Neuronal stem cell (in vitro differentiated cells): ENCODE measurements at regions not wholly inside any gene's neighbourhood (a gene's known extent, or its start where the extent isn't known, plus 50 kb on each side); places are given as distances from the start of the nearest gene placed in this dataset.
"Not testable (repeated sequence)": the region's sequence is repeated elsewhere in the genome, so short reads cannot be mapped to it uniquely, and the experiment has no call there.

Source experiments
- DNase-seq: peaks from one replicate; pipeline ENCODE4 v3.0.0-alpha.2; 2013; ENCODE audit warnings: low spot score
- H2AFZ ChIP-seq: one replicate; pipeline ENCODE4 v1.6.1; 2013; ENCODE audit warnings: mild to moderate bottlenecking, low read length, inconsistent platforms
- H2AK5ac ChIP-seq: 2 replicates; pipeline ENCODE4 v1.6.1; 2013; ENCODE audit warnings: low read depth, mild to moderate bottlenecking, inconsistent platforms, low read length, moderate library complexity, mixed read lengths
- H2BK120ac ChIP-seq: 2 replicates; pipeline ENCODE4 v1.6.1; 2013; ENCODE audit warnings: low read depth, mild to moderate bottlenecking, inconsistent platforms, low read length, moderate library complexity, mixed read lengths
- H2BK12ac ChIP-seq: one replicate; pipeline ENCODE4 v1.6.1; 2013; ENCODE audit warnings: low read length, inconsistent platforms
- H2BK15ac ChIP-seq: 2 replicates; pipeline ENCODE4 v1.6.1; 2013; ENCODE audit warnings: mild to moderate bottlenecking, low read length, inconsistent platforms, mixed read lengths
- H2BK5ac ChIP-seq: one replicate; pipeline ENCODE4 v1.6.1; 2013; ENCODE audit warnings: inconsistent platforms, mild to moderate bottlenecking, low read length, moderate library complexity
- H3K14ac ChIP-seq: one replicate; pipeline ENCODE4 v1.6.1; 2013; ENCODE audit warnings: low read length, inconsistent platforms
- H3K18ac ChIP-seq: 2 replicates; pipeline ENCODE4 v1.6.1; 2013; ENCODE audit warnings: low read length, inconsistent platforms
- H3K23ac ChIP-seq: 2 replicates; pipeline ENCODE4 v1.6.1; 2013; ENCODE audit warnings: low read depth, mild to moderate bottlenecking, mixed read lengths, low read length, inconsistent platforms; ENCODE audit not compliant: poor library complexity
- H3K27ac ChIP-seq: replicated peaks from 3 replicates; pipeline ENCODE4 v1.5.1; 2013; ENCODE audit warnings: low read length, inconsistent platforms
- H3K27me3 ChIP-seq, 3 experiments: 2 replicates each; pipeline ENCODE4 v1.6.1; 2013; ENCODE audit warnings: low read length in 3 of 3, mild to moderate bottlenecking in 2 of 3, inconsistent platforms in 1 of 3, low read depth in 1 of 3, mixed read lengths in 1 of 3, moderate library complexity in 1 of 3; ENCODE audit not compliant: control insufficient read depth in 3 of 3, insufficient read depth in 3 of 3
- H3K36me3 ChIP-seq, 2 donors: replicated peaks in 1 of 2; 2 replicates each; pipeline ENCODE4 v1.6.1; 2013; ENCODE audit warnings: low read length in 2 of 2; ENCODE audit not compliant: control insufficient read depth in 2 of 2, insufficient read depth in 2 of 2
- H3K4ac ChIP-seq: 2 replicates; pipeline ENCODE4 v1.6.1; 2013; ENCODE audit warnings: inconsistent platforms, mild to moderate bottlenecking, low read length, moderate library complexity
- H3K4me1 ChIP-seq, 2 donors: 1 replicate in 1 of 2; 2 replicates in 1 of 2; pipeline ENCODE4 v1.6.1; 2013; ENCODE audit warnings: low read length in 2 of 2, low read depth in 1 of 2; ENCODE audit not compliant: control insufficient read depth in 2 of 2, insufficient read depth in 1 of 2
- H3K4me2 ChIP-seq: one replicate; pipeline ENCODE4 v1.6.1; 2013; ENCODE audit warnings: mild to moderate bottlenecking, low read length, inconsistent platforms; ENCODE audit not compliant: insufficient read depth, poor library complexity, severe bottlenecking
- H3K4me3 ChIP-seq, 2 donors: 2 replicates each; pipeline ENCODE4 v1.5.1; 2013; ENCODE audit warnings: low read length in 2 of 2, mild to moderate bottlenecking in 2 of 2, inconsistent platforms in 1 of 2, moderate library complexity in 1 of 2
- H3K79me1 ChIP-seq: one replicate; pipeline ENCODE4 v1.6.1; 2013; ENCODE audit warnings: low read depth, mild to moderate bottlenecking, inconsistent platforms, low read length, moderate library complexity
- H3K9ac ChIP-seq: one replicate; pipeline ENCODE4 v1.6.1; 2013; ENCODE audit warnings: mild to moderate bottlenecking, low read depth, low read length, inconsistent platforms; ENCODE audit not compliant: poor library complexity
- H3K9me3 ChIP-seq, 2 donors: replicated peaks in 1 of 2; 2 replicates each; pipeline versions ENCODE3 to v1.6.1; 2013; ENCODE audit warnings: low read length in 2 of 2, mild to moderate bottlenecking in 2 of 2, inconsistent platforms in 1 of 2, low read depth in 1 of 2, mixed read lengths in 1 of 2, moderate library complexity in 1 of 2; ENCODE audit not compliant: control insufficient read depth in 2 of 2, insufficient read depth in 1 of 2
- H4K8ac ChIP-seq: one replicate; pipeline ENCODE4 v1.6.1; 2013; ENCODE audit warnings: low read depth, mild to moderate bottlenecking, inconsistent platforms, low read length, moderate library complexity
- H4K91ac ChIP-seq: one replicate; pipeline ENCODE4 v1.6.1; 2013; ENCODE audit warnings: low read length, low read depth, mild to moderate bottlenecking, inconsistent platforms; ENCODE audit not compliant: poor library complexity
- WGBS, 2 donors: extraction: QIAGEN DNeasy Blood & Tissue Kit; methylation state at CpG; one replicate each; pipeline ENCODE4 v1.1.7; 2013; ENCODE audit warnings: missing lambda C conversion rate in 2 of 2, mixed read lengths in 1 of 2; ENCODE audit not compliant: insufficient read length in 2 of 2, insufficient replicate concordance in 1 of 2; ENCODE audit errors: extremely low coverage in 2 of 2; 5-methylcytosine and 5-hydroxymethylcytosine counted together

- not testable (repeated sequence) for H3K4me3 ChIP-seq, H4K91ac ChIP-seq, H3K4me1 ChIP-seq, H2AK5ac ChIP-seq, H2BK5ac ChIP-seq, H3K18ac ChIP-seq, H3K23ac ChIP-seq, H3K4ac ChIP-seq, H2BK15ac ChIP-seq, H3K9ac ChIP-seq, H2AFZ ChIP-seq, H3K27me3 ChIP-seq, H3K27ac ChIP-seq, H3K4me2 ChIP-seq, H4K8ac ChIP-seq, H3K9me3 ChIP-seq, H3K14ac ChIP-seq, DNase-seq, H2BK120ac ChIP-seq, H3K36me3 ChIP-seq, H2BK12ac ChIP-seq, H3K79me1 ChIP-seq
- WGBS, 2 donors, result no CpG with 5 or more reads among the region's 25 CpGs
Observed at GRCh38 chr16:33824736-33825135, 365.3 kb downstream of the TP53TG3F start.

- H3K4me3 ChIP-seq, result not testable (repeated sequence)
Observed at GRCh38 chr16:33827522-33827921, 368.1 kb downstream of the TP53TG3F start.

GRCh38 chr16:33839157-33839556 lies 379.7 kb downstream of the TP53TG3F start:
- not testable (repeated sequence) for H4K91ac ChIP-seq, H3K36me3 ChIP-seq, H3K23ac ChIP-seq, H3K4ac ChIP-seq, DNase-seq, H3K4me3 ChIP-seq, H3K27me3 ChIP-seq, H2AFZ ChIP-seq, H3K9me3 ChIP-seq, H3K9ac ChIP-seq, H2BK120ac ChIP-seq, H2BK15ac ChIP-seq, H3K27ac ChIP-seq, H2BK12ac ChIP-seq, H4K8ac ChIP-seq, H3K4me2 ChIP-seq, H3K18ac ChIP-seq, H2BK5ac ChIP-seq, H3K4me1 ChIP-seq, H2AK5ac ChIP-seq, H3K14ac ChIP-seq, H3K79me1 ChIP-seq
- WGBS, 2 donors, result no CpG with 5 or more reads among the region's 3 CpGs

More at GRCh38 chr16:33827522-33827921, 368.1 kb downstream of the TP53TG3F start:
- not testable (repeated sequence) for H2BK15ac ChIP-seq, H3K4me2 ChIP-seq, H3K79me1 ChIP-seq, H3K23ac ChIP-seq, H3K27ac ChIP-seq, H2AFZ ChIP-seq, H2AK5ac ChIP-seq, H3K18ac ChIP-seq, H3K9me3 ChIP-seq, DNase-seq, H2BK120ac ChIP-seq, H4K91ac ChIP-seq, H3K14ac ChIP-seq, H3K9ac ChIP-seq, H3K4ac ChIP-seq, H3K36me3 ChIP-seq, H3K4me1 ChIP-seq, H2BK12ac ChIP-seq, H3K27me3 ChIP-seq, H2BK5ac ChIP-seq, H4K8ac ChIP-seq
- WGBS, 2 donors, result no CpG with 5 or more reads among the region's 5 CpGs

- not testable (repeated sequence) for H3K27ac ChIP-seq, H2AK5ac ChIP-seq, H3K4me2 ChIP-seq, H2BK5ac ChIP-seq, H3K23ac ChIP-seq, H3K9me3 ChIP-seq, H3K4ac ChIP-seq, H3K36me3 ChIP-seq, H4K8ac ChIP-seq, H3K9ac ChIP-seq, H3K18ac ChIP-seq, H4K91ac ChIP-seq, H2BK15ac ChIP-seq, H2BK12ac ChIP-seq, H3K79me1 ChIP-seq, H3K4me3 ChIP-seq, H3K4me1 ChIP-seq, H3K27me3 ChIP-seq, H3K14ac ChIP-seq, DNase-seq, H2AFZ ChIP-seq, H2BK120ac ChIP-seq
- no CpG with 5 or more reads among the region's 10 CpGs for WGBS, 2 donors
Observed at GRCh38 chr16:33844533-33844932, 385.1 kb downstream of the TP53TG3F start.
